Erythroblast (primary cell): ENCODE measurements at regions not wholly inside any gene's neighbourhood (a gene's known extent, or its start where the extent isn't known, plus 50 kb on each side); places are given as distances from the start of the nearest gene placed in this dataset.

Source experiments
- GATA1 ChIP-seq: IDR thresholded peaks from 2 replicates; pipeline ENCODE4 v1.6.1; 2011; ENCODE audit warnings: low read depth, mild to moderate bottlenecking, control low read depth, low read length, moderate library complexity
- POLR2A ChIP-seq: IDR thresholded peaks from 2 replicates; pipeline ENCODE4 v1.6.1; 2011; ENCODE audit warnings: mild to moderate bottlenecking, low read length

GRCh38 chr10:84951616-84952015, 623.2 kb downstream of the CCSER2 start:
- TF ChIP-seq POLR2A (no peak), GATA1 (no peak)
